ENCODE measurements at regions not wholly inside any gene's neighbourhood (a gene's known extent, or its start where the extent isn't known, plus 50 kb on each side); places are given as distances from the start of the nearest gene placed in this dataset.

DNA sequence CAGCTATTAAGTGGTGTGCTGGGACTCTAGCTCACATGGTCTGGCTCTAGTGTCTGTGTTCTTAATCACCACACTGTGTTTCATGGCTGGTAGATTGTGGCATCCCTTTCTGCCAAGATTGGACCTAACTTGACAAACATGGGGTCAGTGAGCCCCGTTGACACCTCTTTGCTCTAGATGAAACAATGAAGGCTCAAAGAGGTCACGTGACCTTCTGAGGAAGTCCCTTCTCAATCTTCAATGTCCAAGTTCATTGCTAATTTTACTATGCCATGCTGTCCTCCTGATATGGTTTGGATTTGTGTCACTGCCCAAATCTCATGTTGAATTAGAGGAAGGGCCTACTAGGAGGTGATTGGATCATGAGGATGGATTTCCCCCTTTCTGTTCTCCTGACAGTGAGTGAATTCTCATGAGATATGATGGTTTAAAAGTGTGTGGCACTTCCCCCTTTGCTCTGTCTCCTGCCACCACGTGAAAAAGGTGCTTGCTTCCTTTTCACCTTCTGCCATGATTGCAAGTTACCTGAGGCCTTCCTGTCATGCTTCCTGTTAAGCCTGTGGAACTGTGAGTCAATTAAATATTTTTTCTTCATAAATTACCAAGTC, 177.8 kb upstream of the MYLIP start:
- TF ChIP-seq, protein P1, sequence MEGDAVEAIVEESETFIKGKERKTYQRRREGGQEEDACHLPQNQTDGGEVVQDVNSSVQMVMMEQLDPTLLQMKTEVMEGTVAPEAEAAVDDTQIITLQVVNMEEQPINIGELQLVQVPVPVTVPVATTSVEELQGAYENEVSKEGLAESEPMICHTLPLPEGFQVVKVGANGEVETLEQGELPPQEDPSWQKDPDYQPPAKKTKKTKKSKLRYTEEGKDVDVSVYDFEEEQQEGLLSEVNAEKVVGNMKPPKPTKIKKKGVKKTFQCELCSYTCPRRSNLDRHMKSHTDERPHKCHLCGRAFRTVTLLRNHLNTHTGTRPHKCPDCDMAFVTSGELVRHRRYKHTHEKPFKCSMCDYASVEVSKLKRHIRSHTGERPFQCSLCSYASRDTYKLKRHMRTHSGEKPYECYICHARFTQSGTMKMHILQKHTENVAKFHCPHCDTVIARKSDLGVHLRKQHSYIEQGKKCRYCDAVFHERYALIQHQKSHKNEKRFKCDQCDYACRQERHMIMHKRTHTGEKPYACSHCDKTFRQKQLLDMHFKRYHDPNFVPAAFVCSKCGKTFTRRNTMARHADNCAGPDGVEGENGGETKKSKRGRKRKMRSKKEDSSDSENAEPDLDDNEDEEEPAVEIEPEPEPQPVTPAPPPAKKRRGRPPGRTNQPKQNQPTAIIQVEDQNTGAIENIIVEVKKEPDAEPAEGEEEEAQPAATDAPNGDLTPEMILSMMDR (IDR thresholded peaks at IDR 0.05; ENCODE audit: low read depth, low read length, poor library complexity, severe bottlenecking), result no peak
- TF ChIP-seq EZH2phosphoT487 (IDR thresholded peaks at IDR 0.05; ENCODE audit: borderline replicate concordance, low read length), result no peak

Data from DOHH2 (cell line).